ENCODE measurements at regions not wholly inside any gene's neighbourhood (a gene's known extent, or its start where the extent isn't known, plus 50 kb on each side); places are given as distances from the start of the nearest gene placed in this dataset.

- TF ChIP-seq POLR2A (IDR thresholded peaks at IDR 0.05; ENCODE audit: extremely low read depth, insufficient read length) (no peak), MAX (IDR thresholded peaks at IDR 0.05; ENCODE audit: low read depth, low read length) (no peak), CTCF (IDR thresholded peaks at IDR 0.05; ENCODE audit: low read depth, low read length) (no peak)
Measured at GRCh38 chr9:8074713-8075286, 275.2 kb upstream of the DMAC1 start.

Data from NB4 (cell line).